C4-2B (cell line): ENCODE measurements at regions not wholly inside any gene's neighbourhood (a gene's known extent, or its start where the extent isn't known, plus 50 kb on each side); places are given as distances from the start of the nearest gene placed in this dataset.

Experiments used
- H3K27ac ChIP-seq: fragments of 450-650 bp; 2 replicates; pipeline ENCODE4 v1.5.1; 2017
- CTCF ChIP-seq: fragments of 450-650 bp; conservative IDR thresholded peaks from 2 replicates; pipeline ENCODE4 v1.5.1; 2017; ENCODE audit warnings: mild to moderate bottlenecking
- ZFX ChIP-seq: fragments of 450-650 bp; IDR thresholded peaks from 2 replicates; pipeline ENCODE4 v1.6.1; 2017

- TF ChIP-seq CTCF = no peak
- TF ChIP-seq ZFX = no peak
- no peak overlapping the region for H3K27ac ChIP-seq
Observed at GRCh38 chr7:106433377-106433776, 148.6 kb upstream of the NAMPT start.

- TF ChIP-seq CTCF (no peak), ZFX (no peak)
- no peak overlapping the region for H3K27ac ChIP-seq
Observed at GRCh38 chr7:106430535-106431455, 146.0 kb upstream of the NAMPT start.

GRCh38 chr7:106430103-106430502, 145.3 kb upstream of the NAMPT start:
- TF ChIP-seq ZFX = no peak
- no peak for TF ChIP-seq CTCF
- no peak overlapping the region for H3K27ac ChIP-seq

DNA sequence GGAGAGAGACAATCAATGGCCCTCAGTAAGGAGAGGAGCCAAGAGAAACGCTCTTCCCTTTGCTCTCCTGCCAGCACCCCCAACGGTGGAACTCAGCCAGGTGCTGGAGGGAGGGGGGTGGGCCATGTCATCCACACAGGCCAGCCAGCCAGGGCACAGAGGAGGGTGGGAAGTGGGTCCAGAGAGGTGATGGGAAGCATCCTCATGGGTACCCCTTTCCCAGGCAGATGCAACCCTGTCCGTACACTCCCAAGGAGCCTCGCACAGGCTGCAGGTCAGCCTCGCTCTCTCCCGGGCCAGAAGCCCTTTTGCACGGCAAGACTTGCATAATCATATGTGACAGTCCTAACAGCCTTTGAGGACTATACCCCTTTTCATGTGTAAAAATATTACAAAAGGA, 142.0 kb upstream of the NAMPT start:
- no peak for TF ChIP-seq ZFX
- TF ChIP-seq CTCF = no peak
- H3K27ac ChIP-seq = no peak overlapping the region

GRCh38 chr7:106425017-106425719, 140.4 kb upstream of the NAMPT start:
- peak overlapping the region; percentile 42 for H3K27ac ChIP-seq
- TF ChIP-seq CTCF = no peak

DNA sequence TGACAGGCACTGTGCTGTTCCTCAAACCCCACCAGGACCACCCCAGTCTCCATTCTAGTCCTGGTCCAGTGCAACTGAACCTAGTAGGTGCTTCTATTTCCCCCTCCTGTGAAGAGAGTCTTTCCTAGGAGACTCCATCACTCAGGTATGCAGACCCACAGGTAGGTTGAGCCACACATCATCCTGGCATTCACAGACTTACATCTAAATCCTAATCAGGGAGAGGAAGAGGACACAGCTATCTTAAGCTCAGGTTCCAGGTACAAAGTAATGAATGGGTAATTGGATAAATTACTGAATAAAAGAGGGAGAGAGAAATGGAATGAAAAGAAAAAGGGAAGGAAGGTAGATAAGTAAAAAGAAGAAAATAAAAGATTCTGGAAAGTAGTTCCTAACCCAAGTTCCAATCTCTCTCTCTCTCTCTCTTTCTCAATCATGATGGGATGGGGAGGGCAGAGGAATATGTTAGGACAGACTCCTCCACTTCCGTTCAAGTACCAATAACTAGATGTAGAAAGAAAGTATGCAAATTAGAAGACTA, 139.8 kb upstream of the NAMPT start:
- TF ChIP-seq CTCF (no peak), ZFX (no peak)
- H3K27ac ChIP-seq = peak overlapping the region; percentile 8; the same call in 1 of the 2 replicates
